Hematopoietic multipotent progenitor cell treated with erythropoietin and hydrocortisone succinate and interleukin-3 and kit ligand, for 8 days (in vitro differentiated cells): ENCODE measurements at regions not wholly inside any gene's neighbourhood (a gene's known extent, or its start where the extent isn't known, plus 50 kb on each side); places are given as distances from the start of the nearest gene placed in this dataset.
"Not testable (repeated sequence)": the region's sequence is repeated elsewhere in the genome, so short reads cannot be mapped to it uniquely, and the experiment has no call there.

Experiments used
- DNase-seq: peaks from one replicate; pipeline ENCODE4 v3.0.0-alpha.2; 2015

GRCh38 chr7:97381815-97382554, 264.5 kb downstream of the SDHAF3 start:
- DNase-seq = no peak

- DNase-seq = no peak
Measured at GRCh38 chr7:97390052-97390451, 272.6 kb downstream of the SDHAF3 start.

GRCh38 chr7:97390915-97391593, 273.6 kb downstream of the SDHAF3 start:
- no peak for DNase-seq

GRCh38 chr7:97401398-97401797, 283.9 kb downstream of the SDHAF3 start:
- DNase-seq = no peak

GRCh38 chr7:97405835-97406234, 288.3 kb downstream of the SDHAF3 start:
- DNase-seq = no peak

- DNase-seq = no peak
Measured at GRCh38 chr7:97407106-97407505, 289.6 kb downstream of the SDHAF3 start.

GRCh38 chr7:97409346-97409745, 291.8 kb downstream of the SDHAF3 start:
- no peak for DNase-seq

- no peak for DNase-seq
Measured at GRCh38 chr7:97418312-97418711, 300.8 kb downstream of the SDHAF3 start.

- DNase-seq = no peak
Measured at GRCh38 chr7:97419898-97420297, 302.4 kb downstream of the SDHAF3 start.

- no peak for DNase-seq
Measured at GRCh38 chr7:97421307-97421930, 303.9 kb downstream of the SDHAF3 start.

- no peak for DNase-seq
Measured at GRCh38 chr7:97422046-97422445, 304.5 kb downstream of the SDHAF3 start.

GRCh38 chr7:97430006-97430405, 301.9 kb upstream of the TAC1 start:
- DNase-seq = no peak

- DNase-seq = no peak
Measured at GRCh38 chr7:97439637-97440214, 292.2 kb upstream of the TAC1 start.

- DNase-seq = no peak
Measured at GRCh38 chr7:97446361-97446760, 285.5 kb upstream of the TAC1 start.

GRCh38 chr7:97449448-97449847, 282.4 kb upstream of the TAC1 start:
- DNase-seq = not testable (repeated sequence)

GRCh38 chr7:97450516-97450915, 281.4 kb upstream of the TAC1 start:
- DNase-seq = no peak

GRCh38 chr7:97454636-97455035, 277.2 kb upstream of the TAC1 start:
- DNase-seq = no peak

- no peak for DNase-seq
Measured at GRCh38 chr7:97457054-97457453, 274.8 kb upstream of the TAC1 start.

- DNase-seq = no peak
Measured at GRCh38 chr7:97460433-97460832, 271.5 kb upstream of the TAC1 start.

- DNase-seq = no peak
Measured at GRCh38 chr7:97461596-97461995, 270.3 kb upstream of the TAC1 start.

GRCh38 chr7:97466071-97466470, 265.8 kb upstream of the TAC1 start:
- no peak for DNase-seq

- no peak for DNase-seq
Measured at GRCh38 chr7:97466999-97467740, 264.7 kb upstream of the TAC1 start.

GRCh38 chr7:97468493-97468892, 263.4 kb upstream of the TAC1 start:
- DNase-seq = no peak
